Mammary epithelial cell (primary cell): ENCODE measurements at regions not wholly inside any gene's neighbourhood (a gene's known extent, or its start where the extent isn't known, plus 50 kb on each side); places are given as distances from the start of the nearest gene placed in this dataset.

Source experiments
- EZH2 ChIP-seq: IDR thresholded peaks from 2 replicates; pipeline ENCODE4 v1.6.1; 2012; ENCODE audit warnings: low read length, inconsistent platforms, borderline replicate concordance
- TF ChIP-seq, protein P1 (sequence below), 2 donors: IDR thresholded peaks in 1 of 2; conservative IDR thresholded peaks in 1 of 2; 2 replicates each; pipeline ENCODE4 v1.5.1; 2011 to 2012; ENCODE audit warnings: inconsistent platforms in 2 of 2, low read length in 2 of 2, mild to moderate bottlenecking in 2 of 2, control low read depth in 1 of 2, low read depth in 1 of 2; ENCODE audit not compliant: insufficient read depth in 1 of 2; ENCODE audit errors: extremely low read depth in 1 of 2

DNA sequence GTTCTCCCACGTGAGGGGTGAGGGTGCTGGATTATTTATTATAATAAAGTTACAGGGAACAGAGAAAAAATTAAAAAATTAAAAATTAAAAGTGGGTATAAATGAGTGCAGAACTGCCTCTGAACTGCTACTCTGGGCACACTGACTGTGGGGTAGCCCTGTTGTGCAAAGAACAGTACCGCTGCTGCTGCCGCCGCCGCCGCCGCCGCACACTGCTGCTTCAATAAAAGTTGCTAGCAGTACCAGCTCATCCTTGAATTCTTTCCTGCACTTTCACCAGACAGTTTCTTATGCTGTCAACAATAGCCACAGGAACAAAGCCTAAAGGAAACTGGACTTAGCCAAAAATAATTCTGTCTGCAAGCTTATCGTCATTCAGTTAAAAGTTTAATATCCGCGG, 72.1 kb downstream of the GCC1 start:
- TF ChIP-seq, protein P1, sequence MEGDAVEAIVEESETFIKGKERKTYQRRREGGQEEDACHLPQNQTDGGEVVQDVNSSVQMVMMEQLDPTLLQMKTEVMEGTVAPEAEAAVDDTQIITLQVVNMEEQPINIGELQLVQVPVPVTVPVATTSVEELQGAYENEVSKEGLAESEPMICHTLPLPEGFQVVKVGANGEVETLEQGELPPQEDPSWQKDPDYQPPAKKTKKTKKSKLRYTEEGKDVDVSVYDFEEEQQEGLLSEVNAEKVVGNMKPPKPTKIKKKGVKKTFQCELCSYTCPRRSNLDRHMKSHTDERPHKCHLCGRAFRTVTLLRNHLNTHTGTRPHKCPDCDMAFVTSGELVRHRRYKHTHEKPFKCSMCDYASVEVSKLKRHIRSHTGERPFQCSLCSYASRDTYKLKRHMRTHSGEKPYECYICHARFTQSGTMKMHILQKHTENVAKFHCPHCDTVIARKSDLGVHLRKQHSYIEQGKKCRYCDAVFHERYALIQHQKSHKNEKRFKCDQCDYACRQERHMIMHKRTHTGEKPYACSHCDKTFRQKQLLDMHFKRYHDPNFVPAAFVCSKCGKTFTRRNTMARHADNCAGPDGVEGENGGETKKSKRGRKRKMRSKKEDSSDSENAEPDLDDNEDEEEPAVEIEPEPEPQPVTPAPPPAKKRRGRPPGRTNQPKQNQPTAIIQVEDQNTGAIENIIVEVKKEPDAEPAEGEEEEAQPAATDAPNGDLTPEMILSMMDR (conservative IDR thresholded peaks at IDR 0.05 in 1 of 2, IDR thresholded peaks at IDR 0.05 in 1 of 2; ENCODE audit: extremely low read depth in 1 of 2, insufficient read depth in 1 of 2, low read depth in 1 of 2, low read length in 2 of 2), result no peak
- no peak for TF ChIP-seq EZH2
